ENCODE measurements at regions not wholly inside any gene's neighbourhood (a gene's known extent, or its start where the extent isn't known, plus 50 kb on each side); places are given as distances from the start of the nearest gene placed in this dataset.
"Not testable (repeated sequence)": the region's sequence is repeated elsewhere in the genome, so short reads cannot be mapped to it uniquely, and the experiment has no call there.

DNA sequence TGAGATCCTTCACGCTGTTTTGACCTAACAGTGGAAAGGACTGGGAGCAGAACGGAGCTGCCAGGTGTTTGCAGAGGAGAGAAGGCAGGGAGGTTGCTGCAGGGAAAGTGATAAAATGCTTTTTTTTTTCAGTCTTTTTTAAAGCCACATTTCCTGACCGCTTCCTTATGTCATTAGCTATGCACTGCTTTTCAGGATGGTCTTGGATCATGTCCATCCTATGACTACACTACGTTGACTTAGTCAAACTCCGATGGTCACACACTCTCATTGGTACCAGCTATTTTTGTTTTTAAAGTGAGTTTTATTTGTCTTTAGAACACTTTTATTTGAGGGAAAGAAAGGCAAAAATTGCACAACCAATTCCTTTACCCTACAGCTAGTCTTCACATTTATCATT is 89.2 kb upstream of the EXOC2 start:
- Mint-ChIP-seq H3K36me3 (ENCODE audit: low read depth) (no peaks in the 10 kb centered on the region), H3K27me3 (ENCODE audit: low read depth) (peaks cover 18% of the 10 kb centered on the region), H3K4me3 (no peak overlapping the region), H3K4me1 (no peaks in the 10 kb centered on the region), H3K9me3 (no peaks in the 10 kb centered on the region), H3K27ac (no peak overlapping the region)
- TF ChIP-seq, protein P1, sequence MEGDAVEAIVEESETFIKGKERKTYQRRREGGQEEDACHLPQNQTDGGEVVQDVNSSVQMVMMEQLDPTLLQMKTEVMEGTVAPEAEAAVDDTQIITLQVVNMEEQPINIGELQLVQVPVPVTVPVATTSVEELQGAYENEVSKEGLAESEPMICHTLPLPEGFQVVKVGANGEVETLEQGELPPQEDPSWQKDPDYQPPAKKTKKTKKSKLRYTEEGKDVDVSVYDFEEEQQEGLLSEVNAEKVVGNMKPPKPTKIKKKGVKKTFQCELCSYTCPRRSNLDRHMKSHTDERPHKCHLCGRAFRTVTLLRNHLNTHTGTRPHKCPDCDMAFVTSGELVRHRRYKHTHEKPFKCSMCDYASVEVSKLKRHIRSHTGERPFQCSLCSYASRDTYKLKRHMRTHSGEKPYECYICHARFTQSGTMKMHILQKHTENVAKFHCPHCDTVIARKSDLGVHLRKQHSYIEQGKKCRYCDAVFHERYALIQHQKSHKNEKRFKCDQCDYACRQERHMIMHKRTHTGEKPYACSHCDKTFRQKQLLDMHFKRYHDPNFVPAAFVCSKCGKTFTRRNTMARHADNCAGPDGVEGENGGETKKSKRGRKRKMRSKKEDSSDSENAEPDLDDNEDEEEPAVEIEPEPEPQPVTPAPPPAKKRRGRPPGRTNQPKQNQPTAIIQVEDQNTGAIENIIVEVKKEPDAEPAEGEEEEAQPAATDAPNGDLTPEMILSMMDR (IDR thresholded peaks at IDR 0.05; ENCODE audit: unreplicated experiment in 3 of 3), result no peak

DNA sequence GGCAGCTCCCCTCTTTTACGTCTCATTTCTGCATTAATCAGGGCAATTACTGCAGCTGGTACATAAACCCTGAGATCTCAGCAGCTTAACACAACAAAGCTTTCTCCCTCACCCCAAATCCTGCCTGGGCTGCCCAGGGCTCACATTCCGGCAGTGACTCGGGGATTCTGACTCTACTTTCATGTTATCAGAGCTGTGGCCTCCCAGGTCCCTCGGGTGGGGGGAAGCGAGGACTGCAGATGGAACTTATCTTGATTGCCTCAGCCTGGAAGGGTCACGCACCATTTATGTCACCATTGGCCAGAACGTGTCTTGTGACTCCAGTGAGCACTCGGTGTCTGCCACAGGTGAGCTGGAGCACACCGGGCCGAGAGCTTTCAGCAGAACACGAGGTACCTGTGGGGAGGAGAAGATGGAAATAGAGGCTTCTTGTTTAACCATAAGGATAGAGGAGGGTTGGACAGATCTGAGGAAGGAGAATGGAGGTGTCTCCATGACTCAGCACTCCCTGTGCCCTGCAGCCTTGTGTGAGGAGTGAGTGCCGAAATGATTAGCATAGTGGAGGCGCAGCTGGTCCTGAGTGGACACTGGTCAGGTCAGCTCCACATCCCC is 88.5 kb upstream of the EXOC2 start:
- peaks cover 25% of the 10 kb centered on the region for H3K27me3 Mint-ChIP-seq (ENCODE audit: low read depth)
- TF ChIP-seq, protein P1 (IDR thresholded peaks at IDR 0.05; ENCODE audit: unreplicated experiment in 3 of 3), result no peak

DNA sequence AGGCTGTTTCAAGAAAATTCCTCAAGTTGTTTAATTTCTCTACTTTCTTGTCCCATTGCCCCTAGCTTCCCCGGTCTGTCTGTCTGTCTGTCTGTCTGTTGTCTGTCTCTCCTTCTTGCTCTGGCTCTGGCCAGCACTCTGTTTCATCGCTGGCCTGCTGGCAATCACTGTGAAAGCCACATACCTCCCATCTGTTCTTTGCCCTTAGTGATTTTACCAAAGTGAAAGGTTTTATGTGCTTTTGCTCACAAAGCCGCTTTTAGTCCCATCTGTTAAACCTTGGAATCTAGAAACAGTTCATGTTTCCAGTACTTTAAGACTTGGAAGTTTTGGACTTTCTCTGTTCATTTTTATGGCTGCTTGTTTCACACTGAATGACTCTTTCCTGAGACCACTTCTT is 87.8 kb upstream of the EXOC2 start:
- TF ChIP-seq, protein P1 (IDR thresholded peaks at IDR 0.05; ENCODE audit: unreplicated experiment in 3 of 3), result no peak
- peaks cover 9% of the 10 kb centered on the region for H3K4me1 Mint-ChIP-seq
- no peak overlapping the region for H3K27ac Mint-ChIP-seq
- no peaks in the 10 kb centered on the region for H3K36me3 Mint-ChIP-seq (ENCODE audit: low read depth)
- H3K4me3 Mint-ChIP-seq, result no peak overlapping the region
- no peaks in the 10 kb centered on the region for H3K9me3 Mint-ChIP-seq
- peaks cover 25% of the 10 kb centered on the region for H3K27me3 Mint-ChIP-seq (ENCODE audit: low read depth)

More for the DNA sequence above, 88.5 kb upstream of the EXOC2 start:
- Mint-ChIP-seq H3K27ac (no peak overlapping the region), H3K36me3 (ENCODE audit: low read depth) (no peaks in the 10 kb centered on the region), H3K4me3 (no peak overlapping the region), H3K9me3 (no peaks in the 10 kb centered on the region), H3K4me1 (peaks cover 1% of the 10 kb centered on the region)

DNA sequence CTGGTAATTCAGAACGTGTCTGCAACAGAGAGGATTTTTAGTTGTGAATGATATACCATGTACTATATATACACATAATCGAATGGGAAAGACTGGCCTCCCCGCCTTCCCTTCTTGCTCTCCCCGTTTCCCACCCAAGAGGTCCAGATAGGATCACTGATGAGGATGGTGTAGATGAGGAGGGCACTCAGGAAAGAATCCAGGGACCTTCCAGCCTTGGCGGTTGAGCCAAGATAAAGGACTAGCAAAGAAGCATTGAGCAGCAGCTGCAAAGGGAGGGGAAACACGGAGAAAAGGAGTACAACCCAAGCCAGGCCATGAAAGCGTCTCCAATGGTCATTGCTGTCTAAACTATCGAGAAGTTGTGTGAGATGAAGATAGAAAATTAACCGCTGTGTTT is 84.0 kb upstream of the EXOC2 start:
- H3K9me3 Mint-ChIP-seq, result peaks cover 7% of the 10 kb centered on the region
- no peak overlapping the region for H3K4me3 Mint-ChIP-seq
- peaks cover 18% of the 10 kb centered on the region for H3K27me3 Mint-ChIP-seq (ENCODE audit: low read depth)
- peaks cover 9% of the 10 kb centered on the region for H3K4me1 Mint-ChIP-seq
- TF ChIP-seq, protein P1 (IDR thresholded peaks at IDR 0.05; ENCODE audit: unreplicated experiment in 3 of 3), result no peak
- H3K27ac Mint-ChIP-seq, result no peak overlapping the region
- H3K36me3 Mint-ChIP-seq (ENCODE audit: low read depth), result no peaks in the 10 kb centered on the region

DNA sequence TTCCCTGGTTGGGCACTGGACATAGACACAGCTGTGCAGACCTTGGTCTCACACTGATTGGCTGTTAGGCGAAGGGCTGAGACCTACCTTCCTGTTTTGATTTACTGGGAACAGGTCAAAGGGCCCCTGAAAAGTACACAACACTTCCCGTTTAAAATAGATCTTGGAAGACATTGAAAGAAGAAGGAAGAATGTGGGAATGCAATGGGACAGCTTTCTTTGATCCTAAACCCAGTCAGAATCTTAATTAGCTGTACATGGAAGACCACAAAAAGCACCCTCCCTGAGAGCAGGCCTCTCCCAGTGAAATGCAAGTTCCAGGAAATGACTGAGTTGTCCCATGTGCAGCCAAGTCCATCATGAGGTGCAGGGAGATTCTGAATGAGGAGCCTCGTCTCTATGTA is 83.6 kb upstream of the EXOC2 start:
- H3K27ac Mint-ChIP-seq, result no peak overlapping the region
- H3K4me1 Mint-ChIP-seq, result peaks cover 9% of the 10 kb centered on the region
- no peaks in the 10 kb centered on the region for H3K36me3 Mint-ChIP-seq (ENCODE audit: low read depth)
- TF ChIP-seq, protein P1 (IDR thresholded peaks at IDR 0.05; ENCODE audit: unreplicated experiment in 3 of 3), result no peak
- peaks cover 7% of the 10 kb centered on the region for H3K9me3 Mint-ChIP-seq
- H3K4me3 Mint-ChIP-seq, result no peak overlapping the region
- peaks cover 14% of the 10 kb centered on the region for H3K27me3 Mint-ChIP-seq (ENCODE audit: low read depth)

DNA sequence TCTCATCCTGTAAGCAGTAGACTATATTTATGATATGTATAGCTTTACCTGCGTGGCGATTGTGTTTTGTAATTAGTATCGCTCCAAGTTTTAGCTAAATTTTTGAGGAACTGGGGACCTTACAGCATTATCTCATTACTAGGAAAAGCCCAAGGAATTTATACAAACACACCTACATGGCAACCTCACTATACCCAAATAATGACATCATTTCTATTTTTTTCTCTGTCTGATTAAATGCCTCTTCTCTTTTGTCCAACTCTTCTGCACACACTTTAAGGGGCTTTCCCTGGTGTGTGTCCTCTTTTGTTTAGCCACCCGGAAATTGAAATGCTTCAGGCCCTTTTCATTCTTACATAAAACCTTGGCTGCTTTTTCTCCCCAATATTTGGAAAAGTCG is 82.9 kb upstream of the EXOC2 start:
- Mint-ChIP-seq H3K36me3 (ENCODE audit: low read depth) (no peaks in the 10 kb centered on the region), H3K27me3 (ENCODE audit: low read depth) (peaks cover 14% of the 10 kb centered on the region), H3K4me3 (no peak overlapping the region), H3K9me3 (peaks cover 7% of the 10 kb centered on the region), H3K4me1 (peaks cover 9% of the 10 kb centered on the region), H3K27ac (no peak overlapping the region)
- TF ChIP-seq, protein P1 (IDR thresholded peaks at IDR 0.05; ENCODE audit: unreplicated experiment in 3 of 3), result no peak

DNA sequence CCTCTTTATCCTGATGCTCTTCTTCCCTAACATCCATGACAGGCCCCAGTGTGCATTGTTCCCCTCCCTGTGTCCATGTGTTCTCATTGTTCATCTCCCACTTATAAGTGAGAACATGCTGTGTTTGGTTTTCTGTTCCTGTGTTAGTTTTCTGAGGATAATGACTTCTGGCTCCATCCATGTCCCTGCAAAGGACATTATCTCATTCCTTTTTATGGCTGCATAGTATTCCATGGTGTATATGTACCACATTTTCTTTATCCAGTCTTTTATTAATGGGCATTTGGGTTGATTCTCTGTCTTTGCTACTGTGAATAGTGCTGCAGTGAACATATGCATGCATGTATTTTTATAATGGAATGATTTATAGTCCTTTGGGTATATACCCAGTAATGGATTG is 78.7 kb upstream of the EXOC2 start:
- peaks cover 15% of the 10 kb centered on the region for H3K9me3 Mint-ChIP-seq
- not testable (repeated sequence) for H3K4me3 Mint-ChIP-seq; H3K27me3 Mint-ChIP-seq (ENCODE audit: low read depth); H3K27ac Mint-ChIP-seq; H3K36me3 Mint-ChIP-seq (ENCODE audit: low read depth); H3K4me1 Mint-ChIP-seq

Data from nephron (organoid).